HEK293 (cell line): ENCODE measurements at regions not wholly inside any gene's neighbourhood (a gene's known extent, or its start where the extent isn't known, plus 50 kb on each side); places are given as distances from the start of the nearest gene placed in this dataset.

ENCODE experiments used
- CTCF ChIA-PET: fragments of 350-600 bp; formaldehyde crosslinking; extraction: SDS; loops from one replicate; lab custom pipeline; 2021; ENCODE audit warnings: antibody characterized with exemption; lab: Yijun Ruan, JAX
- POLR2A ChIA-PET: fragments of 300-600 bp; formaldehyde crosslinking; extraction: SDS; loops from one replicate; lab custom pipeline; 2020; ENCODE audit warnings: antibody characterized with exemption, inconsistent platforms; lab: Yijun Ruan, JAX
- H3K27ac ChIP-seq: fragments of 200-500 bp; sonication (Bioruptor generic); 2 replicates; pipeline ENCODE4 v1.5.1; 2014; ENCODE audit warnings: low read depth, low read length, control low read depth, inconsistent platforms; ENCODE audit errors: extremely low read depth
- H3K36me3 ChIP-seq, 2 experiments: fragments of 200-500 bp in 1 of 2; sonication (Bioruptor generic) in 1 of 2; 1 replicate in 1 of 2; 2 replicates in 1 of 2; pipeline ENCODE4 v1.5.1; 2014 to 2017; ENCODE audit warnings: inconsistent platforms in 2 of 2, low read length in 2 of 2; ENCODE audit not compliant: control insufficient read depth in 2 of 2, insufficient read depth in 1 of 2
- H3K4me1 ChIP-seq: fragments of 200-500 bp; sonication (Bioruptor generic); 2 replicates; pipeline ENCODE4 v1.5.1; 2014; ENCODE audit warnings: mild to moderate bottlenecking, low read length, inconsistent platforms; ENCODE audit not compliant: control insufficient read depth, insufficient read depth
- H3K4me3 ChIP-seq: 2 replicates; pipeline ENCODE4 v1.5.1; 2011; ENCODE audit warnings: low read depth, mild to moderate bottlenecking, control low read depth, low read length, moderate library complexity
- H3K9me3 ChIP-seq: fragments of 200-500 bp; sonication (Bioruptor generic); 2 replicates; pipeline ENCODE4 v1.5.1; 2014; ENCODE audit warnings: low read depth, low read length, inconsistent platforms; ENCODE audit not compliant: control insufficient read depth, insufficient read depth
- GLI2 ChIP-seq: fragments of 450-650 bp; formaldehyde crosslinking; IDR thresholded peaks from 2 replicates; pipeline ENCODE4; 2017; ENCODE audit warnings: missing biosample characterization, missing genetic modification characterization, low read depth, borderline replicate concordance
- HOXA7 ChIP-seq: sonication (generic); formaldehyde crosslinking; IDR thresholded peaks from 2 replicates; pipeline ENCODE4 v1.8.1; 2022; ENCODE audit warnings: missing genetic modification reagents, borderline replicate concordance
- HOXC10 ChIP-seq: sonication (generic); formaldehyde crosslinking; IDR thresholded peaks from 2 replicates; pipeline ENCODE4 v1.8.1; 2023; ENCODE audit warnings: mild to moderate bottlenecking, missing genetic modification reagents
- MEIS1 ChIP-seq: sonication (generic); formaldehyde crosslinking; IDR thresholded peaks from 2 replicates; pipeline ENCODE4 v1.8.1; 2022; ENCODE audit warnings: missing genetic modification reagents, mild to moderate bottlenecking, borderline replicate concordance
- SCRT2 ChIP-seq: fragments of 450-650 bp; formaldehyde crosslinking; IDR thresholded peaks from 2 replicates; pipeline ENCODE4 v1.5.1; 2016; ENCODE audit warnings: missing biosample characterization, missing genetic modification characterization
- ZNF2 ChIP-seq: fragments of 450-650 bp; formaldehyde crosslinking; IDR thresholded peaks from 2 replicates; pipeline ENCODE4 v1.5.1; 2016; ENCODE audit warnings: missing biosample characterization, missing genetic modification characterization
- ZNF211 ChIP-seq: fragments of 450-650 bp; formaldehyde crosslinking; IDR thresholded peaks from 2 replicates; pipeline ENCODE4 v1.5.1; 2016; ENCODE audit warnings: low read depth, missing biosample characterization, missing genetic modification characterization
- ZNF223 ChIP-seq: fragments of 450-650 bp; formaldehyde crosslinking; IDR thresholded peaks from 2 replicates; pipeline ENCODE4 v1.5.1; 2016; ENCODE audit warnings: missing biosample characterization, missing genetic modification characterization
- ZNF24 ChIP-seq: fragments of 450-650 bp; formaldehyde crosslinking; IDR thresholded peaks from 2 replicates; pipeline ENCODE4 v1.5.1; 2016; ENCODE audit warnings: missing biosample characterization, missing genetic modification characterization
- ZNF292 ChIP-seq: fragments of 450-650 bp; formaldehyde crosslinking; IDR thresholded peaks from 2 replicates; pipeline ENCODE4 v1.5.1; 2016; ENCODE audit warnings: low read depth, missing biosample characterization, missing genetic modification characterization, borderline replicate concordance
- ZNF48 ChIP-seq: fragments of 450-650 bp; formaldehyde crosslinking; IDR thresholded peaks from 2 replicates; pipeline ENCODE4 v1.5.1; 2016; ENCODE audit warnings: missing biosample characterization, missing genetic modification characterization
- ZNF544 ChIP-seq: fragments of 450-650 bp; formaldehyde crosslinking; IDR thresholded peaks from 2 replicates; pipeline ENCODE4 v1.5.0; 2017; ENCODE audit warnings: missing biosample characterization, missing genetic modification characterization
- ZNF555 ChIP-seq: fragments of 450-650 bp; formaldehyde crosslinking; conservative IDR thresholded peaks from 2 replicates; pipeline ENCODE4 v1.5.1; 2017; ENCODE audit warnings: missing biosample characterization, mild to moderate bottlenecking, missing genetic modification characterization, inconsistent platforms
- ZSCAN23 ChIP-seq: fragments of 450-650 bp; formaldehyde crosslinking; IDR thresholded peaks from 2 replicates; pipeline ENCODE4 v1.5.1; 2016; ENCODE audit warnings: missing biosample characterization, missing genetic modification characterization
- ZSCAN30 ChIP-seq: fragments of 450-650 bp; IDR thresholded peaks from 2 replicates; pipeline ENCODE4 v1.5.1; 2018; ENCODE audit warnings: missing biosample characterization, mild to moderate bottlenecking, missing genetic modification characterization, moderate library complexity
- TF ChIP-seq, protein P1 (sequence below): fragments of 450-650 bp; formaldehyde crosslinking; IDR thresholded peaks from 2 replicates; pipeline ENCODE4 v1.5.1; 2017; ENCODE audit warnings: missing biosample characterization, missing genetic modification characterization
- TF ChIP-seq, protein P2 (sequence below): fragments of 450-650 bp; formaldehyde crosslinking; IDR thresholded peaks from 2 replicates; pipeline ENCODE4 v1.5.1; 2017; ENCODE audit warnings: missing biosample characterization, missing genetic modification characterization
- TF ChIP-seq, protein P3 (sequence below): fragments of 450-650 bp; formaldehyde crosslinking; IDR thresholded peaks from 2 replicates; pipeline ENCODE4 v1.5.1; 2016; ENCODE audit warnings: missing biosample characterization, missing genetic modification characterization, borderline replicate concordance
- TF ChIP-seq, protein P4 (sequence below): fragments of 450-650 bp; formaldehyde crosslinking; optimal IDR thresholded peaks from 2 replicates; pipeline ENCODE3; 2016; ENCODE audit warnings: missing biosample characterization, mild to moderate bottlenecking, missing genetic modification characterization
- TF ChIP-seq, protein P5 (sequence below): fragments of 450-650 bp; formaldehyde crosslinking; IDR thresholded peaks from 2 replicates; pipeline ENCODE4 v1.5.1; 2016; ENCODE audit warnings: missing biosample characterization, missing genetic modification characterization

DNA sequence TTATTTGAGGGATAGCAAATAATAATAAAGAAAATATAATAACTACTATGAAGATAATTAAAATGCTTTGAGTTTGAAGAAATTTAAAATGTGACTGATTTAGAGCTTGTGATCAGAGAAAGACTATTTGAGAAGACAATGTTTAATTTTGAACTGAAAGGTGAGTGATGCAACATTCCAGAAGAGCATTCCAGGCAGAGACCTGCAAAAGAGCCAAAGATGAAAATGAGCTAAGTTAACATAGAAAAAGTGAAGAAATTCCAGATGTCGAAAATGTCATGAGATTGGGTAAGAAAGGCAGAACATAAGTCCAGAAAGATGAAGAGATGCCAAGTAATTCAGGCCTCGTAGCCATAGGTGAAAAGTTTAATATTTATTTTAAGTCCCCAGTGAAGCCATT is 215.8 kb downstream of the FSIP2 start (continued):
- TF ChIP-seq, protein P1, sequence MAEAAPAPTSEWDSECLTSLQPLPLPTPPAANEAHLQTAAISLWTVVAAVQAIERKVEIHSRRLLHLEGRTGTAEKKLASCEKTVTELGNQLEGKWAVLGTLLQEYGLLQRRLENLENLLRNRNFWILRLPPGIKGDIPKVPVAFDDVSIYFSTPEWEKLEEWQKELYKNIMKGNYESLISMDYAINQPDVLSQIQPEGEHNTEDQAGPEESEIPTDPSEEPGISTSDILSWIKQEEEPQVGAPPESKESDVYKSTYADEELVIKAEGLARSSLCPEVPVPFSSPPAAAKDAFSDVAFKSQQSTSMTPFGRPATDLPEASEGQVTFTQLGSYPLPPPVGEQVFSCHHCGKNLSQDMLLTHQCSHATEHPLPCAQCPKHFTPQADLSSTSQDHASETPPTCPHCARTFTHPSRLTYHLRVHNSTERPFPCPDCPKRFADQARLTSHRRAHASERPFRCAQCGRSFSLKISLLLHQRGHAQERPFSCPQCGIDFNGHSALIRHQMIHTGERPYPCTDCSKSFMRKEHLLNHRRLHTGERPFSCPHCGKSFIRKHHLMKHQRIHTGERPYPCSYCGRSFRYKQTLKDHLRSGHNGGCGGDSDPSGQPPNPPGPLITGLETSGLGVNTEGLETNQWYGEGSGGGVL (tag by site-specific recombination): no peak
- TF ChIP-seq ZNF292 (tag by site-specific recombination) (no peak), ZNF544 (tag by site-specific recombination) (no peak), ZNF211 (tag by site-specific recombination) (no peak), HOXA7 (CRISPR knock-in tag) (no peak), ZSCAN23 (tag by site-specific recombination) (no peak), ZNF2 (tag by site-specific recombination) (no peak)
- TF ChIP-seq, protein P2, sequence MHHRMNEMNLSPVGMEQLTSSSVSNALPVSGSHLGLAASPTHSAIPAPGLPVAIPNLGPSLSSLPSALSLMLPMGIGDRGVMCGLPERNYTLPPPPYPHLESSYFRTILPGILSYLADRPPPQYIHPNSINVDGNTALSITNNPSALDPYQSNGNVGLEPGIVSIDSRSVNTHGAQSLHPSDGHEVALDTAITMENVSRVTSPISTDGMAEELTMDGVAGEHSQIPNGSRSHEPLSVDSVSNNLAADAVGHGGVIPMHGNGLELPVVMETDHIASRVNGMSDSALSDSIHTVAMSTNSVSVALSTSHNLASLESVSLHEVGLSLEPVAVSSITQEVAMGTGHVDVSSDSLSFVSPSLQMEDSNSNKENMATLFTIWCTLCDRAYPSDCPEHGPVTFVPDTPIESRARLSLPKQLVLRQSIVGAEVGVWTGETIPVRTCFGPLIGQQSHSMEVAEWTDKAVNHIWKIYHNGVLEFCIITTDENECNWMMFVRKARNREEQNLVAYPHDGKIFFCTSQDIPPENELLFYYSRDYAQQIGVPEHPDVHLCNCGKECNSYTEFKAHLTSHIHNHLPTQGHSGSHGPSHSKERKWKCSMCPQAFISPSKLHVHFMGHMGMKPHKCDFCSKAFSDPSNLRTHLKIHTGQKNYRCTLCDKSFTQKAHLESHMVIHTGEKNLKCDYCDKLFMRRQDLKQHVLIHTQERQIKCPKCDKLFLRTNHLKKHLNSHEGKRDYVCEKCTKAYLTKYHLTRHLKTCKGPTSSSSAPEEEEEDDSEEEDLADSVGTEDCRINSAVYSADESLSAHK (tag by site-specific recombination): no peak
- TF ChIP-seq, protein P3, sequence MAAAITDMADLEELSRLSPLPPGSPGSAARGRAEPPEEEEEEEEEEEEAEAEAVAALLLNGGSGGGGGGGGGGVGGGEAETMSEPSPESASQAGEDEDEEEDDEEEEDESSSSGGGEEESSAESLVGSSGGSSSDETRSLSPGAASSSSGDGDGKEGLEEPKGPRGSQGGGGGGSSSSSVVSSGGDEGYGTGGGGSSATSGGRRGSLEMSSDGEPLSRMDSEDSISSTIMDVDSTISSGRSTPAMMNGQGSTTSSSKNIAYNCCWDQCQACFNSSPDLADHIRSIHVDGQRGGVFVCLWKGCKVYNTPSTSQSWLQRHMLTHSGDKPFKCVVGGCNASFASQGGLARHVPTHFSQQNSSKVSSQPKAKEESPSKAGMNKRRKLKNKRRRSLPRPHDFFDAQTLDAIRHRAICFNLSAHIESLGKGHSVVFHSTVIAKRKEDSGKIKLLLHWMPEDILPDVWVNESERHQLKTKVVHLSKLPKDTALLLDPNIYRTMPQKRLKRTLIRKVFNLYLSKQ (tag by site-specific recombination): no peak

DNA sequence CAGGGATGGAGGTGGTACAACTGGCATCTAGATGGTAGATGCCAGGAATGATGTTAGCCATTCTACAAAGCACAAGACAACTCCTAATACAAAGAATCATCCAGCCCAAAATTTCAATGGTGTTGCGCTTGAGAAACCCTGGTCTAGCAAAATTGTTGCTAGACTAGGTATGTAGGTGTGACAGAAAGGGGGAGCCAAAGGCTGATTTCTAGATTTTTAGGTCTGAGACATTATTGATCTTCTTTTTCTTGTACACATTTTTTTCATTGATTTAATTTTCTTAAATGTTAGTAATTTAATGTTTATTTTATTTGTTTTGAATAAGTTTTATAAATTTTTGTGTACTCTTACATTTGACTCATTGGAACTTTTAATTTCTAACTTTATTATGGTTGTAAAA is 216.4 kb downstream of the FSIP2 start:
- Histone ChIP-seq H3K4me3 (no peak overlapping the region), H3K4me1 (no peaks in the 10 kb centered on the region), H3K9me3 (no peaks in the 10 kb centered on the region), H3K36me3 (no peaks in the 10 kb centered on the region), H3K27ac (no peak overlapping the region)
- ChIA-PET CTCF (no interaction called here), POLR2A (no interaction called here)
- TF ChIP-seq HOXC10 (CRISPR knock-in tag) (no peak), GLI2 (tag by site-specific recombination) (no peak), MEIS1 (no peak), ZNF223 (tag by site-specific recombination) (no peak), ZSCAN30 (tag by site-specific recombination) (no peak), ZNF24 (tag by site-specific recombination) (no peak), ZNF555 (no peak), SCRT2 (tag by site-specific recombination) (no peak), ZNF48 (tag by site-specific recombination) (no peak)
- TF ChIP-seq, protein P4, sequence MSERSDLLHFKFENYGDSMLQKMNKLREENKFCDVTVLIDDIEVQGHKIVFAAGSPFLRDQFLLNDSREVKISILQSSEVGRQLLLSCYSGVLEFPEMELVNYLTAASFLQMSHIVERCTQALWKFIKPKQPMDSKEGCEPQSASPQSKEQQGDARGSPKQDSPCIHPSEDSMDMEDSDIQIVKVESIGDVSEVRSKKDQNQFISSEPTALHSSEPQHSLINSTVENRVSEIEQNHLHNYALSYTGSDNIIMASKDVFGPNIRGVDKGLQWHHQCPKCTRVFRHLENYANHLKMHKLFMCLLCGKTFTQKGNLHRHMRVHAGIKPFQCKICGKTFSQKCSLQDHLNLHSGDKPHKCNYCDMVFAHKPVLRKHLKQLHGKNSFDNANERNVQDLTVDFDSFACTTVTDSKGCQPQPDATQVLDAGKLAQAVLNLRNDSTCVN (tag by site-specific recombination): no peak
- TF ChIP-seq, protein P5, sequence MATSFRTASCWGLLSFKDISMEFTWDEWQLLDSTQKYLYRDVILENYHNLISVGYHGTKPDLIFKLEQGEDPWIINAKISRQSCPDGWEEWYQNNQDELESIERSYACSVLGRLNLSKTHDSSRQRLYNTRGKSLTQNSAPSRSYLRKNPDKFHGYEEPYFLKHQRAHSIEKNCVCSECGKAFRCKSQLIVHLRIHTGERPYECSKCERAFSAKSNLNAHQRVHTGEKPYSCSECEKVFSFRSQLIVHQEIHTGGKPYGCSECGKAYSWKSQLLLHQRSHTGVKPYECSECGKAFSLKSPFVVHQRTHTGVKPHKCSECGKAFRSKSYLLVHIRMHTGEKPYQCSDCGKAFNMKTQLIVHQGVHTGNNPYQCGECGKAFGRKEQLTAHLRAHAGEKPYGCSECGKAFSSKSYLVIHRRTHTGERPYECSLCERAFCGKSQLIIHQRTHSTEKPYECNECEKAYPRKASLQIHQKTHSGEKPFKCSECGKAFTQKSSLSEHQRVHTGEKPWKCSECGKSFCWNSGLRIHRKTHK: no peak
